H1 (cell line): ENCODE measurements at regions not wholly inside any gene's neighbourhood (a gene's known extent, or its start where the extent isn't known, plus 50 kb on each side); places are given as distances from the start of the nearest gene placed in this dataset.

Experiments used
- CTCF ChIA-PET: fragments of 300-600 bp; sonication (Branson Sonifier 250); formaldehyde crosslinking; loops from one replicate; lab custom pipeline; 2021; ENCODE audit not compliant: partially characterized antibody; lab: Charles Lee
- POLR2A ChIA-PET: fragments of 300-600 bp; sonication (Branson Sonifier 250); formaldehyde crosslinking; loops from one replicate; lab custom pipeline; 2021; ENCODE audit warnings: inconsistent platforms; ENCODE audit not compliant: partially characterized antibody; lab: Charles Lee
- DNase-seq, 2 experiments: peaks; one replicate each; pipeline versions ENCODE4 v3.0.0 to v3.0.0-alpha.2; 2010 to 2022; ENCODE audit warnings: low spot score in 2 of 2, low read depth in 1 of 2, mixed read lengths in 1 of 2
- FAIRE-seq: peaks from 2 replicates; lab custom pipeline; 2011; peaks lifted over from hg19 to GRCh38; lab: Jason Lieb, UNC
- H2AFZ ChIP-seq: 2 replicates; pipeline ENCODE4 v1.8.1; 2012; ENCODE audit warnings: low read length, inconsistent platforms
- H2AK5ac ChIP-seq: 2 replicates; pipeline ENCODE4 v1.6.1; 2013; ENCODE audit warnings: low read depth, low read length
- H2BK120ac ChIP-seq: replicated peaks from 2 replicates; pipeline ENCODE3; 2013; ENCODE audit warnings: low read depth, low read length, inconsistent platforms
- H2BK12ac ChIP-seq: 2 replicates; pipeline ENCODE4 v1.6.1; 2013; ENCODE audit warnings: low read depth, low read length
- H2BK15ac ChIP-seq: 2 replicates; pipeline ENCODE4 v1.6.1; 2013; ENCODE audit warnings: low read length
- H2BK20ac ChIP-seq: 2 replicates; pipeline ENCODE4 v1.6.1; 2013; ENCODE audit warnings: low read length
- H2BK5ac ChIP-seq: 2 replicates; pipeline ENCODE4 v1.6.1; 2013; ENCODE audit warnings: low read depth, low read length
- H3K14ac ChIP-seq: 2 replicates; pipeline ENCODE4 v1.6.1; 2013; ENCODE audit warnings: inconsistent platforms; ENCODE audit not compliant: insufficient read length
- H3K18ac ChIP-seq: 2 replicates; pipeline ENCODE4 v1.6.1; 2013; ENCODE audit warnings: low read length; ENCODE audit errors: extremely low read depth
- H3K23ac ChIP-seq: 2 replicates; pipeline ENCODE4 v1.6.1; 2013; ENCODE audit warnings: inconsistent platforms; ENCODE audit not compliant: insufficient read length
- H3K23me2 ChIP-seq: 2 replicates; pipeline ENCODE4 v1.6.1; 2013; ENCODE audit warnings: low read depth, low read length
- H3K27ac ChIP-seq: 2 replicates; pipeline ENCODE4 v1.6.1; 2011; ENCODE audit warnings: low read depth, low read length, inconsistent platforms
- H3K27me3 ChIP-seq, 4 experiments: replicated peaks in 1 of 4; 1 replicate in 1 of 4; 2 replicates in 3 of 4; pipeline versions ENCODE4 v1.6.1 to v1.8.1; 2011 to 2013; ENCODE audit warnings: low read length in 3 of 4, mild to moderate bottlenecking in 3 of 4, inconsistent platforms in 2 of 4, mixed read lengths in 2 of 4, moderate library complexity in 1 of 4; ENCODE audit not compliant: control insufficient read depth in 3 of 4, insufficient read depth in 3 of 4; ENCODE audit errors: extremely low read depth in 1 of 4
- H3K36me3 ChIP-seq, 4 experiments: 2 replicates each; pipeline versions ENCODE4 v1.6.1 to v1.8.1; 2011 to 2013; ENCODE audit warnings: mild to moderate bottlenecking in 4 of 4, low read length in 3 of 4, moderate library complexity in 2 of 4, control low read depth in 1 of 4, inconsistent platforms in 1 of 4; ENCODE audit not compliant: insufficient read depth in 4 of 4, control insufficient read depth in 2 of 4
- H3K4ac ChIP-seq: replicated peaks from 2 replicates; pipeline ENCODE3; 2013; ENCODE audit warnings: low read length, low read depth, mixed read lengths, inconsistent platforms; ENCODE audit not compliant: insufficient read length
- H3K4me1 ChIP-seq, 4 experiments: replicated peaks in 1 of 4; 1 replicate in 1 of 4; 2 replicates in 3 of 4; pipeline versions ENCODE4 v1.6.1 to v1.8.1; 2011 to 2013; ENCODE audit warnings: low read length in 3 of 4, inconsistent platforms in 2 of 4, mixed read lengths in 1 of 4; ENCODE audit not compliant: insufficient read depth in 4 of 4, control insufficient read depth in 3 of 4
- H3K4me2 ChIP-seq, 2 experiments: 2 replicates each; pipeline versions ENCODE4 v1.6.1 to v1.8.1; 2011 to 2013; ENCODE audit warnings: low read depth in 2 of 2, low read length in 2 of 2, control low read depth in 1 of 2, inconsistent platforms in 1 of 2, mild to moderate bottlenecking in 1 of 2; ENCODE audit not compliant: insufficient read depth in 1 of 2
- H3K4me3 ChIP-seq, 4 experiments: fragments of 200-600, 300-600 bp in 1 of 4; sonication (generic), shearing (Covaris generic), sonication (Bioruptor Twin) in 1 of 4; 2 replicates each; pipeline versions ENCODE4 v1.5.1 to v1.8.1; 2011 to 2016; ENCODE audit warnings: low read length in 4 of 4, low read depth in 3 of 4, control low read depth in 2 of 4, inconsistent platforms in 2 of 4, mild to moderate bottlenecking in 2 of 4, mixed read lengths in 1 of 4, moderate library complexity in 1 of 4; ENCODE audit not compliant: insufficient read depth in 2 of 4; ENCODE audit errors: extremely low read depth in 1 of 4
- H3K56ac ChIP-seq: replicated peaks from 2 replicates; pipeline ENCODE3; 2013; ENCODE audit warnings: low read depth, mild to moderate bottlenecking, mixed read lengths, low read length, inconsistent platforms; ENCODE audit not compliant: insufficient read length
- H3K79me1 ChIP-seq: 2 replicates; pipeline ENCODE4 v1.6.1; 2013; ENCODE audit warnings: low read depth, low read length, control low read depth
- H3K79me2 ChIP-seq, 2 experiments: 2 replicates each; pipeline versions ENCODE4 v1.6.1 to v1.8.1; 2012 to 2013; ENCODE audit warnings: low read length in 2 of 2, mild to moderate bottlenecking in 2 of 2, inconsistent platforms in 1 of 2; ENCODE audit not compliant: insufficient read depth in 2 of 2, control insufficient read depth in 1 of 2
- H3K9ac ChIP-seq, 4 experiments: replicated peaks in 1 of 4; 1 replicate in 1 of 4; 2 replicates in 3 of 4; pipeline versions ENCODE4 v1.6.1 to v1.8.1; 2011 to 2013; ENCODE audit warnings: low read depth in 3 of 4, low read length in 3 of 4, control low read depth in 2 of 4, mild to moderate bottlenecking in 2 of 4, moderate library complexity in 2 of 4, inconsistent platforms in 1 of 4; ENCODE audit errors: extremely low read depth in 1 of 4
- H3K9me3 ChIP-seq, 2 experiments: 2 replicates each; pipeline versions ENCODE4 v1.6.1 to v1.8.1; 2012 to 2013; ENCODE audit warnings: mild to moderate bottlenecking in 2 of 2, moderate library complexity in 2 of 2, control low read depth in 1 of 2, inconsistent platforms in 1 of 2, low read depth in 1 of 2, low read length in 1 of 2, mixed read lengths in 1 of 2; ENCODE audit not compliant: insufficient read depth in 2 of 2
- H4K20me1 ChIP-seq, 2 experiments: replicated peaks in 1 of 2; 2 replicates each; pipeline versions ENCODE3 to v1.8.1; 2011 to 2013; ENCODE audit warnings: inconsistent platforms in 2 of 2, low read length in 2 of 2, mild to moderate bottlenecking in 1 of 2; ENCODE audit not compliant: insufficient read depth in 2 of 2, control insufficient read depth in 1 of 2
- H4K5ac ChIP-seq: 2 replicates; pipeline ENCODE4 v1.6.1; 2013; ENCODE audit warnings: low read length, low read depth, mixed read lengths, inconsistent platforms; ENCODE audit not compliant: insufficient read length
- H4K8ac ChIP-seq: 2 replicates; pipeline ENCODE4 v1.8.0; 2013; ENCODE audit warnings: mild to moderate bottlenecking, moderate library complexity, low read length, inconsistent platforms; ENCODE audit not compliant: insufficient read depth; ENCODE audit errors: extremely low read depth
- H4K91ac ChIP-seq: replicated peaks from 2 replicates; pipeline ENCODE3; 2013; ENCODE audit warnings: low read length, mixed read lengths, inconsistent platforms; ENCODE audit not compliant: insufficient read length
- CHD1 ChIP-seq: IDR thresholded peaks from 2 replicates; pipeline ENCODE4 v1.6.1; 2012; ENCODE audit warnings: low read depth, low read length, improper control_type of control experiment
- RAD21 ChIP-seq, 2 experiments: IDR thresholded peaks in 1 of 2; conservative IDR thresholded peaks in 1 of 2; 2 replicates each; pipeline ENCODE4 v1.6.1; 2011; ENCODE audit warnings: low read depth in 2 of 2, low read length in 2 of 2, improper control_type of control experiment in 1 of 2, inconsistent platforms in 1 of 2, mild to moderate bottlenecking in 1 of 2, moderate library complexity in 1 of 2
- SP2 ChIP-seq: IDR thresholded peaks from 2 replicates; pipeline ENCODE4 v1.6.1; 2012; ENCODE audit warnings: mild to moderate bottlenecking, low read length, inconsistent platforms
- TEAD4 ChIP-seq: IDR thresholded peaks from 2 replicates; pipeline ENCODE4 v1.6.1; 2012; ENCODE audit warnings: low read depth, low read length, inconsistent platforms, mixed read lengths
- WGBS, 2 experiments: shearing (Covaris generic) in 1 of 2; methylation state at CpG; one replicate each; pipeline versions ENCODE4 v1.1.6 to v1.1.7; 2013 to 2015; ENCODE audit warnings: low lambda C conversion rate in 2 of 2, mixed read lengths in 2 of 2, inconsistent platforms in 1 of 2, low coverage in 1 of 2, missing lambda C conversion rate in 1 of 2; ENCODE audit not compliant: insufficient replicate concordance in 2 of 2, insufficient coverage in 1 of 2, insufficient read length in 1 of 2; ENCODE audit errors: extremely low coverage in 1 of 2, missing lambda C conversion rate in 1 of 2; 5-methylcytosine and 5-hydroxymethylcytosine counted together

DNA sequence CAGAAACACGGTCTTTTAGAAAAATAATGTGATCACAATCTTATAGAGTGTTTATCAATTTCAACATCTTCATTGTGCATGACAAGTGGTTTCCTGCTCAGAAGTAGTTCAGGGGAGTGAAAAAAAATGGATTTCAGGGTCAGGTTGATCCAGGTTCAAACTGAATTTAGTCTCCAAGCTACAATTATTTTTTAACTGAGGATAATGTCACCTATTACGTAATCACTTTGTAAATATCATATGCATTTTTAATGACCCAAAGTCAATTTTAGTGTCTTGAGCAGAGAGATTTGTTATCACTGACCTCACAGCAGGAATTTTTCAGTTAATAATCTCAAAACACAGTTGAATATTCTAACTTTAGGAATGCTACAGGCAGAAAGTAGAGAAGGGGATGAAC, 627.2 kb upstream of the LUZP2 start:
- CTCF ChIA-PET: no interaction called here
- Histone ChIP-seq H3K27ac (no peak overlapping the region), H2BK5ac (no peak overlapping the region)

More for the DNA sequence above, 627.2 kb upstream of the LUZP2 start:
- H3K36me3 ChIP-seq: no peaks in the 10 kb centered on the region
- no peaks in the 10 kb centered on the region for H3K79me1 ChIP-seq
- H3K23ac ChIP-seq: no peak overlapping the region
- H3K4me3 ChIP-seq: no peak overlapping the region
- H2BK20ac ChIP-seq: no peak overlapping the region
- H3K9ac ChIP-seq: no peak overlapping the region
- H4K91ac ChIP-seq: no peak overlapping the region
- no peak overlapping the region for H4K8ac ChIP-seq
- no peak overlapping the region for H3K4ac ChIP-seq
- no peak overlapping the region for H2AK5ac ChIP-seq
- no peak overlapping the region for H3K4me2 ChIP-seq
- H2BK120ac ChIP-seq: no peak overlapping the region
- H3K4me1 ChIP-seq: no peaks in the 10 kb centered on the region
- 98% methylated on average over 2 of the region's 2 CpGs; no CpG with 5 or more reads in 1 of the 2 experiments for WGBS, 2 experiments
- no peak overlapping the region for H2BK15ac ChIP-seq
- H3K79me2 ChIP-seq: no peaks in the 10 kb centered on the region
- no peak overlapping the region for H3K14ac ChIP-seq
- H3K9me3 ChIP-seq: 0 out of 4 replicates have a peak, but pooled peaks cover 0 to 3% of the 10 kb centered on the region in 2 experiments
- H4K5ac ChIP-seq: no peak overlapping the region
- H4K20me1 ChIP-seq: no peaks in the 10 kb centered on the region
- POLR2A ChIA-PET: no interaction called here
- H2BK12ac ChIP-seq: no peak overlapping the region
- no peak overlapping the region for H3K18ac ChIP-seq
- H3K23me2 ChIP-seq: no peaks in the 10 kb centered on the region
- H2AFZ ChIP-seq: no peak overlapping the region
- DNase-seq (no peak), FAIRE-seq (no peak)
- TF ChIP-seq SP2 (no peak), CHD1 (no peak), RAD21 (IDR thresholded peaks at IDR 0.05 in 1 of 2, conservative IDR thresholded peaks at IDR 0.05 in 1 of 2; ENCODE audit: low read depth in 2 of 2, low read length in 2 of 2) (no peak), TEAD4 (no peak)
- H3K27me3 ChIP-seq: no peaks in the 10 kb centered on the region
- H3K56ac ChIP-seq: no peak overlapping the region
